ENCODE measurements at regions not wholly inside any gene's neighbourhood (a gene's known extent, or its start where the extent isn't known, plus 50 kb on each side); places are given as distances from the start of the nearest gene placed in this dataset.

DNA sequence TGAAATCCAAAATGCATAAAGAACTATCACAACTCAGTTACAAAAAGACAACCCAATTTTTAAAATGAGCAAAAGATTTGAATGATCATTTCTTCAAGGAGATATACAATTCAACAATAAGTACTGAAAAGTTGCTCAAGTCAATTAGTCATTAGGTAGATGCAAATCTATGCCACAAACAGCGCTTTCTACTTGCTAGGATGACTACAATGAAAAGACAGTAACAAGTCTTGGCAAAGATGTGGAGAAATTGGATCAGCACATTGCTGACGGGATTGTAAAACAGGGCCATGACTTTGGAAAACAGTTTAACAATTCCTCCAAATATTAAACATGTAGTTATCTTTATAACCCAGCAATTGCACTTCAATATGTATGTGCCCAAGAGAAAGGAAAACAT lies 166.3 kb upstream of the MC4R start:
- Histone ChIP-seq H4K91ac (replicated peaks; ENCODE audit: insufficient read length, low read length) (no peak overlapping the region), H3K27ac (ENCODE audit: low read depth, low read length) (no peak overlapping the region), H2AFZ (ENCODE audit: low read length) (no peak overlapping the region), H2AK5ac (ENCODE audit: low read depth, low read length) (no peak overlapping the region), H3K18ac (ENCODE audit: extremely low read depth, low read length) (no peak overlapping the region), H4K20me1 (replicated peaks in 1 of 2; ENCODE audit: control insufficient read depth in 1 of 2, insufficient read depth in 2 of 2, low read length in 2 of 2) (no peaks in the 10 kb centered on the region), H2BK5ac (ENCODE audit: low read depth, low read length) (no peak overlapping the region), H3K9me3 (ENCODE audit: insufficient read depth in 2 of 2, low read depth in 1 of 2, low read length in 1 of 2) (no peaks in the 10 kb centered on the region), H2BK20ac (ENCODE audit: low read length) (no peak overlapping the region), H3K4me3 (ENCODE audit: extremely low read depth in 1 of 4, insufficient read depth in 2 of 4, low read depth in 3 of 4, low read length in 4 of 4) (no peak overlapping the region), H3K56ac (replicated peaks; ENCODE audit: insufficient read length, low read depth, low read length) (no peak overlapping the region), H3K4me2 (ENCODE audit: insufficient read depth in 1 of 2, low read depth in 2 of 2, low read length in 2 of 2) (no peak overlapping the region), H3K23me2 (ENCODE audit: low read depth, low read length) (no peaks in the 10 kb centered on the region), H2BK12ac (ENCODE audit: low read depth, low read length) (no peak overlapping the region), H2BK120ac (replicated peaks; ENCODE audit: low read depth, low read length) (no peak overlapping the region), H3K23ac (ENCODE audit: insufficient read length) (no peak overlapping the region), H2BK15ac (ENCODE audit: low read length) (no peak overlapping the region), H3K36me3 (ENCODE audit: control insufficient read depth in 2 of 4, insufficient read depth in 4 of 4, low read length in 3 of 4) (no peaks in the 10 kb centered on the region), H3K4ac (replicated peaks; ENCODE audit: insufficient read length, low read depth, low read length) (no peak overlapping the region), H3K27me3 (replicated peaks in 1 of 4; ENCODE audit: control insufficient read depth in 3 of 4, extremely low read depth in 1 of 4, insufficient read depth in 3 of 4, low read length in 3 of 4) (no peaks in the 10 kb centered on the region), H3K4me1 (replicated peaks in 1 of 4; ENCODE audit: control insufficient read depth in 3 of 4, insufficient read depth in 4 of 4, low read length in 3 of 4) (peaks cover 0 to 3% (median 0%) of the 10 kb centered on the region in 4 experiments; a peak in 2 of 7 replicates), H3K79me1 (ENCODE audit: low read depth, low read length) (no peaks in the 10 kb centered on the region), H4K8ac (ENCODE audit: extremely low read depth, insufficient read depth, low read length) (no peak overlapping the region), H3K79me2 (ENCODE audit: control insufficient read depth in 1 of 2, insufficient read depth in 2 of 2, low read length in 2 of 2) (no peaks in the 10 kb centered on the region), H3K14ac (ENCODE audit: insufficient read length) (no peak overlapping the region), H3K9ac (replicated peaks in 1 of 4; ENCODE audit: extremely low read depth in 1 of 4, low read depth in 3 of 4, low read length in 3 of 4) (no peak overlapping the region), H4K5ac (ENCODE audit: insufficient read length, low read depth, low read length) (no peak overlapping the region)
- DNase-seq (ENCODE audit: low read depth in 1 of 2, low spot score in 2 of 2) (no peak), FAIRE-seq (no peak)
- CTCF ChIA-PET (ENCODE audit: partially characterized antibody): no interaction called here
- POLR2A ChIA-PET (ENCODE audit: partially characterized antibody): no interaction called here
- 100% methylated on average over 2 of the region's 2 CpGs; no CpG with 5 or more reads in 1 of the 2 experiments for WGBS, 2 experiments (ENCODE audit: extremely low coverage in 1 of 2, insufficient coverage in 1 of 2, insufficient read length in 1 of 2, insufficient replicate concordance in 2 of 2, low coverage in 1 of 2, low lambda C conversion rate in 2 of 2, missing lambda C conversion rate in 1 of 2)
- TF ChIP-seq BCL11A (IDR thresholded peaks at IDR 0.05; ENCODE audit: low read depth in 2 of 2, low read length in 2 of 2): no peak
- TF ChIP-seq, protein P1, sequence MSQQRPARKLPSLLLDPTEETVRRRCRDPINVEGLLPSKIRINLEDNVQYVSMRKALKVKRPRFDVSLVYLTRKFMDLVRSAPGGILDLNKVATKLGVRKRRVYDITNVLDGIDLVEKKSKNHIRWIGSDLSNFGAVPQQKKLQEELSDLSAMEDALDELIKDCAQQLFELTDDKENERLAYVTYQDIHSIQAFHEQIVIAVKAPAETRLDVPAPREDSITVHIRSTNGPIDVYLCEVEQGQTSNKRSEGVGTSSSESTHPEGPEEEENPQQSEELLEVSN (IDR thresholded peaks at IDR 0.05): no peak
- TF ChIP-seq, protein P2, sequence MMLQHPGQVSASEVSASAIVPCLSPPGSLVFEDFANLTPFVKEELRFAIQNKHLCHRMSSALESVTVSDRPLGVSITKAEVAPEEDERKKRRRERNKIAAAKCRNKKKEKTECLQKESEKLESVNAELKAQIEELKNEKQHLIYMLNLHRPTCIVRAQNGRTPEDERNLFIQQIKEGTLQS (IDR thresholded peaks at IDR 0.05; ENCODE audit: insufficient read depth, low read depth, low read length): no peak
- TF ChIP-seq RBBP5 (IDR thresholded peaks at IDR 0.05; ENCODE audit: borderline replicate concordance, low read depth, low read length): no peak
- TF ChIP-seq SP4 (IDR thresholded peaks at IDR 0.05; ENCODE audit: low read length): no peak
- no peak for TF ChIP-seq SRF (IDR thresholded peaks at IDR 0.05; ENCODE audit: low read depth, low read length)
- no peak for TF ChIP-seq RXRA (IDR thresholded peaks at IDR 0.05; ENCODE audit: insufficient read depth, low read depth, low read length)
- no peak for TF ChIP-seq RNF2 (IDR thresholded peaks at IDR 0.05; ENCODE audit: borderline replicate concordance, low read depth, low read length, missing control alignments, poor library complexity, severe bottlenecking)
- TF ChIP-seq RAD21 (IDR thresholded peaks at IDR 0.05 in 1 of 2, conservative IDR thresholded peaks at IDR 0.05 in 1 of 2; ENCODE audit: low read depth in 2 of 2, low read length in 2 of 2): no peak
- TF ChIP-seq, protein P3, sequence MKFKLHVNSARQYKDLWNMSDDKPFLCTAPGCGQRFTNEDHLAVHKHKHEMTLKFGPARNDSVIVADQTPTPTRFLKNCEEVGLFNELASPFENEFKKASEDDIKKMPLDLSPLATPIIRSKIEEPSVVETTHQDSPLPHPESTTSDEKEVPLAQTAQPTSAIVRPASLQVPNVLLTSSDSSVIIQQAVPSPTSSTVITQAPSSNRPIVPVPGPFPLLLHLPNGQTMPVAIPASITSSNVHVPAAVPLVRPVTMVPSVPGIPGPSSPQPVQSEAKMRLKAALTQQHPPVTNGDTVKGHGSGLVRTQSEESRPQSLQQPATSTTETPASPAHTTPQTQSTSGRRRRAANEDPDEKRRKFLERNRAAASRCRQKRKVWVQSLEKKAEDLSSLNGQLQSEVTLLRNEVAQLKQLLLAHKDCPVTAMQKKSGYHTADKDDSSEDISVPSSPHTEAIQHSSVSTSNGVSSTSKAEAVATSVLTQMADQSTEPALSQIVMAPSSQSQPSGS (IDR thresholded peaks at IDR 0.05; ENCODE audit: low read length): no peak
- TF ChIP-seq JUN (IDR thresholded peaks at IDR 0.05; ENCODE audit: low read depth, low read length): no peak

All from H1 (cell line).